OCI-LY1 (cell line): ENCODE measurements at regions not wholly inside any gene's neighbourhood (a gene's known extent, or its start where the extent isn't known, plus 50 kb on each side); places are given as distances from the start of the nearest gene placed in this dataset.

ENCODE experiments used
- H2AFZ ChIP-seq: fragments of 200-600 bp; sonication (generic), shearing (Covaris generic); 2 replicates; pipeline ENCODE4 v1.6.0; 2014; ENCODE audit warnings: antibody characterized with exemption, mild to moderate bottlenecking, low read length
- H3F3A ChIP-seq: fragments of 200-600 bp; sonication (generic), shearing (Covaris generic); 2 replicates; pipeline ENCODE4 v1.6.0; 2014; ENCODE audit warnings: mild to moderate bottlenecking, antibody characterized with exemption, low read length, moderate library complexity; ENCODE audit not compliant: insufficient read depth
- H3K27ac ChIP-seq: fragments of 200-600 bp; sonication (generic); 2 replicates; pipeline ENCODE4 v1.5.1; 2014; ENCODE audit warnings: low read length, mixed run types, mild to moderate bottlenecking, low read depth; ENCODE audit not compliant: poor library complexity, severe bottlenecking
- H3K27me3 ChIP-seq: fragments of 200-600 bp; sonication (generic); 2 replicates; pipeline ENCODE4 v1.6.0; 2014; ENCODE audit warnings: antibody characterized with exemption, mild to moderate bottlenecking, low read length, moderate library complexity; ENCODE audit not compliant: insufficient read depth
- H3K36me3 ChIP-seq: fragments of 200-600 bp; sonication (generic); 2 replicates; pipeline ENCODE4 v1.6.1; 2014; ENCODE audit warnings: mild to moderate bottlenecking, antibody characterized with exemption, low read length, moderate library complexity, mixed read lengths; ENCODE audit not compliant: insufficient read depth
- H3K4me1 ChIP-seq: fragments of 200-600 bp; sonication (generic); 2 replicates; pipeline ENCODE4 v1.5.1; 2014; ENCODE audit warnings: mild to moderate bottlenecking, low read length, moderate library complexity; ENCODE audit not compliant: insufficient read depth, severe bottlenecking
- H3K4me2 ChIP-seq: fragments of 200-600 bp; sonication (generic), shearing (Covaris generic); 2 replicates; pipeline ENCODE4 v1.6.1; 2014; ENCODE audit warnings: low read length
- H3K4me3 ChIP-seq: fragments of 200-600 bp; sonication (generic); 2 replicates; pipeline ENCODE4 v1.5.1; 2014; ENCODE audit warnings: low read length, low read depth, mild to moderate bottlenecking, mixed read lengths; ENCODE audit not compliant: poor library complexity, severe bottlenecking
- H3K79me2 ChIP-seq: fragments of 200-600 bp; shearing (Covaris generic); 2 replicates; pipeline ENCODE4 v1.6.1; 2016; ENCODE audit warnings: mixed run types, low read length, mixed read lengths; ENCODE audit not compliant: insufficient read depth
- H3K9ac ChIP-seq: fragments of 200-600 bp; sonication (generic), shearing (Covaris generic); 2 replicates; pipeline ENCODE4 v1.6.1; 2014; ENCODE audit warnings: mild to moderate bottlenecking, low read length, mixed read lengths
- H3K9me2 ChIP-seq: fragments of 200-600 bp; sonication (generic), shearing (Covaris generic); 2 replicates; pipeline ENCODE4 v1.6.1; 2014; ENCODE audit warnings: low read depth, mild to moderate bottlenecking, low read length, mixed read lengths
- H3K9me3 ChIP-seq: fragments of 200-600 bp; shearing (Covaris generic); 2 replicates; pipeline ENCODE4 v1.6.1; 2014; ENCODE audit warnings: low read length, mixed read lengths
- H4K20me1 ChIP-seq: fragments of 200-600 bp; sonication (generic), shearing (Covaris generic); 2 replicates; pipeline ENCODE4 v1.6.0; 2016; ENCODE audit warnings: mild to moderate bottlenecking, low read length; ENCODE audit not compliant: insufficient read depth
- CTCF ChIP-seq: fragments of 200-600 bp; sonication (generic), shearing (Covaris generic); IDR thresholded peaks from 2 replicates; pipeline ENCODE4 v1.5.1; 2017; ENCODE audit warnings: mild to moderate bottlenecking, antibody characterized with exemption, low read length, moderate library complexity, mixed read lengths
- EZH2 ChIP-seq: fragments of 200-600 bp; sonication (generic), shearing (Covaris generic); IDR thresholded peaks from 2 replicates; pipeline ENCODE4 v1.8.0; 2017; ENCODE audit warnings: borderline replicate concordance, mixed run types, mild to moderate bottlenecking, antibody characterized with exemption, low read length, moderate library complexity, mixed read lengths

GRCh38 chr2:34408100-34408499 is 809.0 kb upstream of the FAM98A start:
- Histone ChIP-seq H3K4me3 (no peak overlapping the region), H3K4me2 (no peak overlapping the region), H3K79me2 (no peaks in the 10 kb centered on the region), H3K4me1 (no peaks in the 10 kb centered on the region), H3F3A (no peaks in the 10 kb centered on the region), H3K36me3 (no peaks in the 10 kb centered on the region), H2AFZ (no peak overlapping the region), H3K9me3 (no peaks in the 10 kb centered on the region), H4K20me1 (no peaks in the 10 kb centered on the region), H3K9me2 (no peaks in the 10 kb centered on the region), H3K9ac (no peak overlapping the region), H3K27me3 (no peaks in the 10 kb centered on the region), H3K27ac (no peak overlapping the region)
- TF ChIP-seq CTCF = no peak
- TF ChIP-seq EZH2 = no peak

- TF ChIP-seq CTCF (no peak), EZH2 (no peak)
- Histone ChIP-seq H2AFZ (no peak overlapping the region), H3K9me3 (no peaks in the 10 kb centered on the region), H3F3A (no peaks in the 10 kb centered on the region), H3K4me3 (no peak overlapping the region), H3K4me2 (no peak overlapping the region), H3K36me3 (no peaks in the 10 kb centered on the region), H3K27me3 (no peaks in the 10 kb centered on the region), H3K79me2 (no peaks in the 10 kb centered on the region), H3K27ac (no peak overlapping the region), H3K9ac (no peak overlapping the region), H3K4me1 (no peaks in the 10 kb centered on the region), H4K20me1 (no peaks in the 10 kb centered on the region), H3K9me2 (no peaks in the 10 kb centered on the region)
Observed at GRCh38 chr2:34403512-34403911, 804.4 kb upstream of the FAM98A start.

- no peaks in the 10 kb centered on the region for H3K27me3 ChIP-seq
- H3K79me2 ChIP-seq = no peaks in the 10 kb centered on the region
- no peaks in the 10 kb centered on the region for H3K9me3 ChIP-seq
- H3K4me2 ChIP-seq = no peak overlapping the region
- no peaks in the 10 kb centered on the region for H3K9me2 ChIP-seq
- no peaks in the 10 kb centered on the region for H3K4me1 ChIP-seq
- H4K20me1 ChIP-seq = no peaks in the 10 kb centered on the region
- no peak overlapping the region for H3K4me3 ChIP-seq
- no peak overlapping the region for H3K9ac ChIP-seq
- H3F3A ChIP-seq = no peaks in the 10 kb centered on the region
- TF ChIP-seq CTCF (no peak), EZH2 (no peak)
- H3K27ac ChIP-seq = no peak overlapping the region
- no peak overlapping the region for H2AFZ ChIP-seq
- no peaks in the 10 kb centered on the region for H3K36me3 ChIP-seq
Observed at GRCh38 chr2:34402376-34402775, 803.3 kb upstream of the FAM98A start.
